ENCODE measurements at regions not wholly inside any gene's neighbourhood (a gene's known extent, or its start where the extent isn't known, plus 50 kb on each side); places are given as distances from the start of the nearest gene placed in this dataset.
A peak's percentile ranks its signal among the peaks of the same experiment; 100 is the strongest.

DNA sequence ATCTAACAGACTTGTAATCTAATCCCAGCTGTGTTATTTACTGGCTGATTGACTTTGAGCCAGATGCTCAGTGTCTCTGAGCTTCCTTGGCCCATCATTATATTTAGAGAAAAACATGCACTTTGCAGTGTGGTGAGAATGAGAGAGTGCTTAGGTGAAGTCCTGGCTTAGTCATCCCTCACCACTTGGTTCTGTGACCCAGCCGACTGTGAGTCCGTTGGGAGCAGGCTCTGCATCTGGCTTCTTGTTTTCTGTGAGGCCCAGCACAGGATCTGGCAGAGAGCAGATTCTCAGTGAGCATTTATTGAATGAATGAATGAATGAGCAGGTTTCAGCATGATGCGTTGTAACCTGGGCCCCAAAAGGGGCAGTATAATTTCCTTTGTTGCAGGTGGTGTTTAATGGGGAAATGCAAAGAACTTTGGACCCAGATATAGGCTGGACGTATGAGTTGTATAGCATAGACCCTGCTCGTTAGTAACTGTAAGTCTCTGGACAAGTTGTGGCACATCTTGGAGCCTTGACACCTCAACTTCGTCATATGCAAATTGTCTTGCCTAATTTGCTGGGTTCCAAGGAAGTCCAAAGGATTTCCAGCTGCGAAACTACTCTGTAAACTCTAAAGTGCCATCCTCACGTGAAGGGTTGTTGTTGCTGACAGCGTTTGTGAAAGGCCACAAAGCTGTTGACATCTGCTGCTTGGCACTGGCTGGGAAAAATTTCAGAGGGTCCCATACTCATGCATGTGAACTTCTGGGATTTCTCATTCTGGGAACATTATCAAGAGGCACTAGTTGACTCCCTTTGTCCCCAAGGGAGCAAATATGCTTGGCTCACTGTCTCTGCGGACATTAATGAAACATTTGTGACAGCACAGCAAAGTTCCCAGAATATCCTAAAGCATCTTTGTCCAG lies 138.8 kb upstream of the USP24 start:
- no peak overlapping the region for H3K27ac Mint-ChIP-seq
- H3K9me3 Mint-ChIP-seq, result no peaks in the 10 kb centered on the region
- H3K36me3 Mint-ChIP-seq (ENCODE audit: insufficient read depth in 2 of 2), result no peaks in the 10 kb centered on the region
- peaks cover 15% of the 10 kb centered on the region for H3K27me3 Mint-ChIP-seq (ENCODE audit: low read depth)
- no peaks in the 10 kb centered on the region for H3K4me1 Mint-ChIP-seq (ENCODE audit: low read depth)
- ATAC-seq (replicated peaks in 1 of 2), result no peak
- DNase-seq, result no peak
- H3K4me3 Mint-ChIP-seq, result no peak overlapping the region

DNA sequence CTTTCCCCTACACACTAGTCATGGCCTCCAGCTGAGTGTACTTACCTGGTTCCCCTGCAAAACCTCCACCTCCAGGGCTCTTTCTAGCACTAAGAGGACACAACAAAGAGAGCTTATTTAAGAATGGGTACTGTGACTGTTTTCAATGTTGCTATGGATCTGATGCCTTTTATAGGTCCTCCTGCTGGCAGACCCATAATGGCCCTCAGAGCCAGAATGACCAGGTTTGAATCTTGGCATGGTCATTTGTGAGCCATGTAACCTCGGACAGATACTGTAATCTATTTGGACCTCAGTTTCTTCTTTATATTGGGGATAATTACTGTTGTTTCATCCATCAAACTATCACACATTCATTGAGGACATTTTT lies 137.6 kb upstream of the USP24 start:
- no peak for ATAC-seq (replicated peaks in 1 of 2)
- no peak overlapping the region for H3K4me3 Mint-ChIP-seq

DNA sequence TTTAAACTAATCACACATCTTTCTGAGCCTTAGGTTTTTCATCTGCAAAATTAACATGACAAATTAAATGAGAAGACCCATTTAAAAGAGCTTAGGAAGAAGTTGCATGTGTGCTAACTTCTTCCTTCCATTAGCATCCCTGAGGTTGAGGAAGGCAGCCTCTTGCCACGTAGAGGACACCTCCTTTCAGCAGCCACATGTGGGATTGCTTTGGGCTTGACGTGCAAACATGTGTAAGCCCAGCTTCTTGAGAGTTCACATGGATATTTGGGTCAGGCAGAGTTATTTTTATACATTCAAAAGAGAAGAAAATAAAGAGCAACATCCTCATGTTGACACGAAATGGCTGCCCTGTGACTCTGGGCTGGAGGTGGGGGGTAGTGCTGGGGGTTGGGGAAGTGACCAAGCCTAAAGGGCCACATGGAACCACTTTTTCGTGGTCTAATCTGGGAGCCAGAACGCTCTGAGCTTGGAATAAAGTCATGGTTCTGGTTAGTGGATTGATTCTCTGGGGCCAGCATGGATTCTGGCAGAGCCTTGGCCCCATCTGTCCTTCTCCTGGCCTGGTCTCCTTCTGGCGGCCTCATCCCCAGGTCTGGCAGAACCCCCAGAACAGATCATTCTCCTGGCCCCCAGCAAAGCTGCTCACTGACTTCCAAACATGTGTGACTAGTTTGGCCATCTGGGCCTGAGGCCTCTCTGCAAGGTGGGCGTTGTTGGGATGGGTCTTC lies 137.1 kb upstream of the USP24 start:
- H3K36me3 Mint-ChIP-seq (ENCODE audit: insufficient read depth in 2 of 2), result no peaks in the 10 kb centered on the region
- DNase-seq (no peak), ATAC-seq (replicated peaks in 1 of 2) (no peak)
- peaks cover 25% of the 10 kb centered on the region for H3K27me3 Mint-ChIP-seq (ENCODE audit: low read depth)
- H3K27ac Mint-ChIP-seq, result no peak overlapping the region
- no peak overlapping the region for H3K4me3 Mint-ChIP-seq
- no peaks in the 10 kb centered on the region for H3K9me3 Mint-ChIP-seq
- no peaks in the 10 kb centered on the region for H3K4me1 Mint-ChIP-seq (ENCODE audit: low read depth)

More for the DNA sequence above, 137.6 kb upstream of the USP24 start:
- Mint-ChIP-seq H3K27me3 (ENCODE audit: low read depth) (peaks cover 21% of the 10 kb centered on the region), H3K4me1 (ENCODE audit: low read depth) (no peaks in the 10 kb centered on the region), H3K27ac (no peak overlapping the region), H3K36me3 (ENCODE audit: insufficient read depth in 2 of 2) (no peaks in the 10 kb centered on the region), H3K9me3 (no peaks in the 10 kb centered on the region)
- no peak for DNase-seq

DNA sequence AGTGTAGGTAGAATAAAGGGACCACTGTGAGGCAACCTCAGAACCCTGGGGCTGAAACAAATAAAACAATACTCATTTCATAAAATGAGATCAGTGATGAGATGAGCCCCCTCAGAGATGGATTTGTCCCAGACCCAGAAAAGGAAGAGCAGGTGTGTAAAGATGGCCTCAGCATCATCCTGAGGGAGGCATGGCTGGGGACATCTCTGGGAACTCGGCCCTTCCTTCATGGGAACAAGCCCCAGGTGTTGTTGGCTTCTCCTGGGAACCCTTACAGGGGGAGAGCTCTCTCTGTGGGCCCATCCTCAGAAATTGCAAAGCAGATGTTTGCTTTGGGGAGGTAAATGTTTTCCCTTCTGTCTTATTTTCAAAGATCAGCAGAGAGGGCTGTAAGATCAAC lies 133.2 kb upstream of the USP24 start:
- Mint-ChIP-seq H3K27ac (no peak overlapping the region), H3K36me3 (ENCODE audit: insufficient read depth in 2 of 2) (no peaks in the 10 kb centered on the region), H3K9me3 (peaks cover 0 to 5% of the 10 kb centered on the region in 2 donors), H3K4me1 (ENCODE audit: low read depth) (no peaks in the 10 kb centered on the region), H3K4me3 (no peak overlapping the region), H3K27me3 (ENCODE audit: low read depth) (peaks cover 20% of the 10 kb centered on the region)
- ATAC-seq (replicated peaks in 1 of 2) (no peak), DNase-seq (no peak)

DNA sequence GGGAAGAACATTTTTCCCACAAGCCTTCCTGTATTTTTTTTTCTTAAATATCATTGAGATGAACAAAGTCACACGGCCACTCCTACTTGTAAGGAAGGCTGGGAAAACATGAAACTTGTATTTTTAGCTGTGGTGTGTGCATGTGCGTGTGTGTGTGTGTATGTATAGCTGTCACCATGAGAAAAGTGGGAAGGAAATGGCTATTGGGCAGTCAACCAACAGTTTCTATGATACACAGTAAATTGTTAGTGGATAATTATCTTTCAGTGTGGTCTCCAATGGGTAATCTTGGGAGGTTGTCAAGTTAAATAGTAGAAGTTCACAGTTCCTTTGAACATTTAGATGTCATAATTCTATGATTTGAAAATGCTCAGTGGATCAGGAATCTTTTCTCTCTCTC lies 132.7 kb upstream of the USP24 start:
- DNase-seq (no peak), ATAC-seq (replicated peaks in 1 of 2) (no peak)
- H3K27ac Mint-ChIP-seq, result no peak overlapping the region
- peaks cover 20% of the 10 kb centered on the region for H3K27me3 Mint-ChIP-seq (ENCODE audit: low read depth)
- H3K4me1 Mint-ChIP-seq (ENCODE audit: low read depth), result no peaks in the 10 kb centered on the region
- no peak overlapping the region for H3K4me3 Mint-ChIP-seq
- H3K36me3 Mint-ChIP-seq (ENCODE audit: insufficient read depth in 2 of 2), result no peaks in the 10 kb centered on the region
- peaks cover 0 to 5% of the 10 kb centered on the region in 2 donors for H3K9me3 Mint-ChIP-seq

DNA sequence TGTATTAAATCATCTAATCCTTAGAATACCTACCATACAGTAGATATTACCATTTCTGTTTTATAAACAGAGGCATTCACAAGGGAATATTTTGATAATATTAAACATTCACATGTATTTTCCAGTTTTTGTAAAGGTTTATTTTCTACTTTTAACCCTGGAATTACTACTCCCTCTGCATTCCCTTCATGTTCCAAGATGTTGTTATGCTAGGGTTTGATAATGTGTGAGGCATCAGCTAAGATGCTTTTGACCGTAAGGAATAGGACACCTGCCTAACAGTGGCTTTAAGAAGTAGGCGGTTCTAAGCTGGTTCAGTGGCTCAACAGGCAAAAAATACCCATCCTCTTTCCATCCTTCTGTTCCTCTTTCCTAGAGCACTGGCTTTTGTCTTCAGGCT lies 131.9 kb upstream of the USP24 start:
- Mint-ChIP-seq H3K36me3 (ENCODE audit: insufficient read depth in 2 of 2) (no peaks in the 10 kb centered on the region), H3K27ac (no peak overlapping the region), H3K4me1 (ENCODE audit: low read depth) (no peaks in the 10 kb centered on the region), H3K9me3 (peaks cover 0 to 5% of the 10 kb centered on the region in 2 donors), H3K4me3 (no peak overlapping the region), H3K27me3 (ENCODE audit: low read depth) (peaks cover 18% of the 10 kb centered on the region)
- no peak for DNase-seq
- no peak for ATAC-seq (replicated peaks in 1 of 2)

DNA sequence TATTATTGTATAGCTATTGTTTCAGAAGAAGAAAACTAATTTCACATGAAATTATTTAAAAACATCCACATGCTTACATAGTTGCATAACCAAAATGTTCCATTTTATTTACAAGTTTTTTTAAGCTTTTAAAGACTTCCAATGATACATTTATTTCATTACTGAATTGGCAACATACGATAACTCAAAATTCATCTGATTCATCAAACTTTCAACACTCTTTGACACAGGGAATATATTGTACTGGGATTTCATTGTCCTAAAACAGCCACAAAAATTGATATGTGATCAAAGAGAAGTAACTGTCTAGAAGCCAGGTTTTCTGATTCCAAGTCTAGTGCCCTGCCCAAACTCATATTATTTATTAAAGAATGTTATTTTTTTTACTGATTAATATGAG lies 131.4 kb upstream of the USP24 start:
- Mint-ChIP-seq H3K4me3 (no peak overlapping the region), H3K27ac (no peak overlapping the region), H3K27me3 (ENCODE audit: low read depth) (peaks cover 15% of the 10 kb centered on the region), H3K36me3 (ENCODE audit: insufficient read depth in 2 of 2) (no peaks in the 10 kb centered on the region), H3K4me1 (ENCODE audit: low read depth) (no peaks in the 10 kb centered on the region), H3K9me3 (peaks cover 0 to 5% of the 10 kb centered on the region in 2 donors)
- no peak for ATAC-seq (replicated peaks in 1 of 2)
- no peak for DNase-seq

DNA sequence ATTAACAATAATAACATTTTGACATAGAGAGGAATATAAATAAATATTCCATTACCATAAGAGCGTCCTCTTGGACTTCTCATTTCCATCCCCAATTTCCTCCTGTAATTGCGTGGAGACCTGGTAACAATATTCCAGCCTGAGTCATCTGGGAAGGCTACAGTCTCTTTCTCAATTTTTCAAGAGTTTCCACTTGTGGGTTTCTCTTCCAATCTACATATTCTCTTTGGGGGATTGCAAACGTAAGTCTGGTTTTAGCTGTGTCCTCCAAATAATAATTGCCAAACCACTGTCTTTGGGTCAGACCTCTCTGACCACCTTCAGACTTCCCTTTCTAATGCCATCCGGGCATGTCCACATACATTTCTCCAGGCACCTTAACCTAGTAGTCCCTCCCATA lies 124.5 kb upstream of the USP24 start:
- DNase-seq, result no peak
- no peaks in the 10 kb centered on the region for H3K4me1 Mint-ChIP-seq (ENCODE audit: low read depth)
- H3K27me3 Mint-ChIP-seq (ENCODE audit: low read depth), result no peaks in the 10 kb centered on the region
- H3K9me3 Mint-ChIP-seq, result peaks cover 6% of the 10 kb centered on the region in 2 donors
- H3K4me3 Mint-ChIP-seq, result no peak overlapping the region
- H3K36me3 Mint-ChIP-seq (ENCODE audit: insufficient read depth in 2 of 2), result peaks cover 5 to 8% of the 10 kb centered on the region in 2 donors
- no peak overlapping the region for H3K27ac Mint-ChIP-seq
- no peak for ATAC-seq (replicated peaks in 1 of 2)

DNA sequence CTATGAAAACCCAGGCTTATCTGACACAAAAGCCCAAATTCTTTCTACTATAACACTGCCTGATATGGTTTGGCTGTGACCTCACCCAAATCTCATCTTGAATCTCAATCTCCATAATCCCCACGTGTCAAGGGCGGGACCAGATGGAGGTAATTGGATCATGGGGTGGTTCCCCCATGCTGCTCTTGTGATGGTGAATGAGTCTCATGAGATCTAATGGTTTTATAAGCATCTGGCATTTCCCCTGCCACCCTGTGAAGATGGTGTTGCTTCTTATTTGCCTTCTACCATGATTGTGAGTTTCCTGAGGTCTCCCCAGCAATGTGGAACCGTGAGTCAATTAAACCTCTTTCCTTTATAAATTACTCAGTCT lies 123.3 kb upstream of the USP24 start:
- peak; percentile 73 to 83 for ATAC-seq (replicated peaks in 1 of 2)
- H3K4me3 Mint-ChIP-seq, result no peak overlapping the region
- H3K4me1 Mint-ChIP-seq (ENCODE audit: low read depth), result peaks cover 7% of the 10 kb centered on the region
- H3K9me3 Mint-ChIP-seq, result peaks cover 6% of the 10 kb centered on the region in 2 donors
- peak; percentile 8 to 29 for DNase-seq
- H3K27ac Mint-ChIP-seq, result peak overlapping the region; percentile 29
- no peaks in the 10 kb centered on the region for H3K27me3 Mint-ChIP-seq (ENCODE audit: low read depth)
- H3K36me3 Mint-ChIP-seq (ENCODE audit: insufficient read depth in 2 of 2), result peaks cover 5 to 8% of the 10 kb centered on the region in 2 donors

DNA sequence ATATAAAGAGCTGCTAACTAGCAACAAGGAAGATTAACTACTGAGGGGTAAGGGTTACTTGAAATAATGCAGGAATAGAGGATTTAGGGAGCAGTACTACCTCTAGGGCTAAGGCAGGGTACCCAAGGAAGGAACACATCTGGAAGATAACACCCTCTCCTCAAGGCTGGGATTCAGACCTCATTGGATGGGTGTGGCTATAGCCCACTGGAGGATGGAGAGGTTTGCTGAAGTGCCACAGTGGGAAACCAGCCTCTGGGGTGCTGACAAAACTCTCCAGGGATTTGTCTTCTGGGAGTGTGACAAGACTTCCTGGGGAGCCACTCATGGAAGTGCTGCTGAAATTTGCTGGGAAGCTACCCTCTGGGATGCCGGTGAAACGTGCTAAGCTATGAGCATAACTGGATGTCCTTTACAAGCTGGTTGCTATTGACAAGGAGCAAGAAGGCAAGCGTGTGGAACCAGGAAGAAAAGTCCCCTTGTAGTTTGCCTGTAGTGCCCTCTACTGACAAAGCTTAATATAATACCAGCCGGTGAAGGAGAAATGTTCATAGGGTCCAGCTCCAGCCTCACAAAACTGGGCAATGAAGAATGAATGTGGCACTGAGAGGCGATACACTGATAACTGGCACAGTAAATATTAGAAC lies 122.8 kb upstream of the USP24 start:
- H3K4me1 Mint-ChIP-seq (ENCODE audit: low read depth), result peaks cover 7% of the 10 kb centered on the region
- H3K9me3 Mint-ChIP-seq, result peaks cover 6% of the 10 kb centered on the region in 2 donors
- H3K36me3 Mint-ChIP-seq (ENCODE audit: insufficient read depth in 2 of 2), result peaks cover 5 to 8% of the 10 kb centered on the region in 2 donors
- H3K27ac Mint-ChIP-seq, result no peak overlapping the region
- DNase-seq (peak; percentile 9 to 30), ATAC-seq (replicated peaks in 1 of 2) (peak; percentile 47 to 52)
- no peak overlapping the region for H3K4me3 Mint-ChIP-seq
- H3K27me3 Mint-ChIP-seq (ENCODE audit: low read depth), result no peaks in the 10 kb centered on the region

DNA sequence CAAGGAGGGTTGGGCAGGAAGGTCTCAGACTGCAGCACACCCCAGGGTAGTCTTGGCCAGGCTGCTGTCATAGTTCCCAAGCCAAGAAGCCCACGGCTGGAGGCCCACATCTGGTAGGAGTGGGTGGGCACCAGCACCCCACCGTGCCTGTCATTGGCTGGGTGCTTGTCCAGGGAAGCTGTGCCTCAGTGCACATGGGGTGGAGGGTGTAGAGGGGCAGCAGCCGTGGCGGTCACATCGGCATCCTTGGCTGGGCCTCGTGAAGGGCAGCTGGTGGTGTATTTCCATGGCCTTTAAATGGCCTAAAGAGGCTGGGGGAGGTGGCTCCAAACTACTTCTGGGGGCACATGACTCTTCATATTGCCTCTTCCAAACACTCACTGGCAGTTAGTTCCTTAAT lies 119.6 kb upstream of the USP24 start:
- Mint-ChIP-seq H3K4me1 (ENCODE audit: low read depth) (peaks cover 7% of the 10 kb centered on the region), H3K36me3 (ENCODE audit: insufficient read depth in 2 of 2) (peaks cover 0 to under 1% of the 10 kb centered on the region in 2 donors), H3K4me3 (no peak overlapping the region), H3K27me3 (ENCODE audit: low read depth) (no peaks in the 10 kb centered on the region), H3K9me3 (peaks cover under 1% of the 10 kb centered on the region in 2 donors), H3K27ac (no peak overlapping the region)
- no peak for ATAC-seq (replicated peaks in 1 of 2)
- DNase-seq, result no peak

DNA sequence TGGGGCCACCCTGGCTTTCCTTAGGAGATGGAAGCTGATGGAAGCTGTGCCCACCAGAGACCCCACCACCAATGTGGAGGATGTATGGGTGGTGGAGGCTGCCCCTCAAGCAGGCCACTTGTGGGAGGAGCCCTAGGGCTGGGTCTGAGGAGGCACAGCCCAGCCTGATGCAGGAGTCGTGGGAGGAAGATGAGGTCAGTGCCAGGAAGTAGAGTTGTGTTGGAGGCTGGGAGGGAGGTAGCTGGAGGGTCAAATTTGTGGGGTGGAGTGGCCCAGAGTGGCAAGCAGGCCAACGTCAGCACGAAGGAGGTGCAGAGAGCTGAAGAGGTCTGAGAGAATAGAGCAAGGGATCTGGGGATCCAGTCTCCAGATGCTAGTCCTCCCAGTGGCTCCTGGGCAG lies 119.0 kb upstream of the USP24 start:
- H3K4me1 Mint-ChIP-seq (ENCODE audit: low read depth), result peaks cover 7% of the 10 kb centered on the region
- H3K27ac Mint-ChIP-seq, result peak overlapping the region; percentile 2
- H3K4me3 Mint-ChIP-seq, result no peak overlapping the region
- ATAC-seq (replicated peaks in 1 of 2), result no peak
- H3K27me3 Mint-ChIP-seq (ENCODE audit: low read depth), result no peaks in the 10 kb centered on the region
- no peaks in the 10 kb centered on the region for H3K9me3 Mint-ChIP-seq
- no peak for DNase-seq
- no peaks in the 10 kb centered on the region for H3K36me3 Mint-ChIP-seq (ENCODE audit: insufficient read depth in 2 of 2)

DNA sequence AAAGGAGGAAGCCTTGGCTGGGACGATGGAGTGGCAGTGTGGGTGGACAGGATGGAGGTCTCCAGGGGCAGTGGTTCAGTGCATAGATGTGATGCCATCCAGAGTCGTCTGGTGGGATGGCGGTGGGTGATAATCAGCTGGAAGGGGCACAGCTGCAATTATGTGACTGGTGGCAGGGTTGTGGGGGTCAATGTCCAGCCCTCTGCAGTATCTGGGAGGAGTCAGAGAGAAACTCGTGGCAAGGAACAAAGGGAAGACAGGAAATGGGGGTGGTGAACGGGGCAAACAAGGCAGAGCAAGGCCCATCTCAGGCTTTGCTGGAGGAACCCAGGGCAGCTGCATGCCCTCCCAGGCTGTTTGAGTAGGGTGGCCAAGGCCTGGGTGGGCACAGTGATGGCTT lies 118.3 kb upstream of the USP24 start:
- H3K27ac Mint-ChIP-seq, result no peak overlapping the region
- no peaks in the 10 kb centered on the region for H3K36me3 Mint-ChIP-seq (ENCODE audit: insufficient read depth in 2 of 2)
- ATAC-seq (replicated peaks in 1 of 2) (no peak), DNase-seq (no peak)
- no peaks in the 10 kb centered on the region for H3K9me3 Mint-ChIP-seq
- H3K27me3 Mint-ChIP-seq (ENCODE audit: low read depth), result no peaks in the 10 kb centered on the region
- peaks cover 7% of the 10 kb centered on the region for H3K4me1 Mint-ChIP-seq (ENCODE audit: low read depth)
- H3K4me3 Mint-ChIP-seq, result no peak overlapping the region

Measured in activated T-cell treated with anti-CD3 and anti-CD28 coated beads, Interleukin-2, amount 50 U/mL, for 72 hours (primary cell).